Adipocyte (in vitro differentiated cells): ENCODE measurements at regions not wholly inside any gene's neighbourhood (a gene's known extent, or its start where the extent isn't known, plus 50 kb on each side); places are given as distances from the start of the nearest gene placed in this dataset.

Experiments used
- DNase-seq: peaks from one replicate; pipeline ENCODE4 v3.0.0-alpha.2; 2015; ENCODE audit warnings: low read depth
- H3K27me3 ChIP-seq: replicated peaks from 2 replicates; pipeline ENCODE4 v1.7.0; 2013; ENCODE audit warnings: mild to moderate bottlenecking, low read length, moderate library complexity; ENCODE audit not compliant: control insufficient read depth, insufficient read depth
- H3K36me3 ChIP-seq: 2 replicates; pipeline ENCODE4 v1.7.0; 2013; ENCODE audit warnings: low read length, mild to moderate bottlenecking, moderate library complexity; ENCODE audit not compliant: control insufficient read depth, insufficient read depth, severe bottlenecking
- H3K4me1 ChIP-seq: 2 replicates; pipeline ENCODE4 v1.7.0; 2013; ENCODE audit warnings: mild to moderate bottlenecking, low read length, moderate library complexity; ENCODE audit not compliant: control insufficient read depth, insufficient read depth
- H3K4me3 ChIP-seq: 2 replicates; pipeline ENCODE4 v1.7.0; 2013; ENCODE audit warnings: mild to moderate bottlenecking, low read length, moderate library complexity
- H3K9ac ChIP-seq: 2 replicates; pipeline ENCODE4 v1.7.0; 2013; ENCODE audit warnings: mild to moderate bottlenecking, low read length, moderate library complexity
- H3K9me3 ChIP-seq: 2 replicates; pipeline ENCODE4 v1.7.0; 2013; ENCODE audit warnings: mild to moderate bottlenecking, low read length, moderate library complexity; ENCODE audit not compliant: control insufficient read depth

- no peak for DNase-seq
- H3K27me3 ChIP-seq: no peaks in the 10 kb centered on the region
- H3K36me3 ChIP-seq: no peaks in the 10 kb centered on the region
- no peak overlapping the region for H3K4me3 ChIP-seq
- no peaks in the 10 kb centered on the region for H3K4me1 ChIP-seq
- no peaks in the 10 kb centered on the region for H3K9me3 ChIP-seq
- H3K9ac ChIP-seq: no peak overlapping the region
Observed at GRCh38 chr3:162769564-162769963, 1273.0 kb downstream of the OTOL1 start.

GRCh38 chr3:162770551-162770950 is 1273.9 kb downstream of the OTOL1 start:
- no peak overlapping the region for H3K9ac ChIP-seq
- no peak overlapping the region for H3K4me3 ChIP-seq
- DNase-seq: no peak
- no peaks in the 10 kb centered on the region for H3K9me3 ChIP-seq
- no peaks in the 10 kb centered on the region for H3K4me1 ChIP-seq
- no peaks in the 10 kb centered on the region for H3K36me3 ChIP-seq
- H3K27me3 ChIP-seq: no peaks in the 10 kb centered on the region

- Histone ChIP-seq H3K9me3 (no peaks in the 10 kb centered on the region), H3K9ac (no peak overlapping the region), H3K36me3 (no peaks in the 10 kb centered on the region), H3K4me1 (no peaks in the 10 kb centered on the region), H3K4me3 (no peak overlapping the region), H3K27me3 (no peaks in the 10 kb centered on the region)
- DNase-seq: no peak
Observed at GRCh38 chr3:162774613-162775100, 1278.0 kb downstream of the OTOL1 start.

GRCh38 chr3:162776148-162776547 is 1279.5 kb downstream of the OTOL1 start:
- no peaks in the 10 kb centered on the region for H3K4me1 ChIP-seq
- no peak overlapping the region for H3K4me3 ChIP-seq
- no peak overlapping the region for H3K9ac ChIP-seq
- DNase-seq: no peak
- H3K36me3 ChIP-seq: no peaks in the 10 kb centered on the region
- H3K9me3 ChIP-seq: no peaks in the 10 kb centered on the region
- H3K27me3 ChIP-seq: no peaks in the 10 kb centered on the region

GRCh38 chr3:162777118-162777517 is 1280.5 kb downstream of the OTOL1 start:
- no peaks in the 10 kb centered on the region for H3K9me3 ChIP-seq
- no peaks in the 10 kb centered on the region for H3K4me1 ChIP-seq
- no peaks in the 10 kb centered on the region for H3K36me3 ChIP-seq
- no peak overlapping the region for H3K9ac ChIP-seq
- no peak overlapping the region for H3K4me3 ChIP-seq
- no peak for DNase-seq
- H3K27me3 ChIP-seq: no peaks in the 10 kb centered on the region

GRCh38 chr3:162780313-162780712 is 1283.7 kb downstream of the OTOL1 start:
- DNase-seq: no peak
- H3K27me3 ChIP-seq: no peaks in the 10 kb centered on the region
- no peaks in the 10 kb centered on the region for H3K4me1 ChIP-seq
- no peak overlapping the region for H3K9ac ChIP-seq
- H3K36me3 ChIP-seq: no peaks in the 10 kb centered on the region
- no peaks in the 10 kb centered on the region for H3K9me3 ChIP-seq
- no peak overlapping the region for H3K4me3 ChIP-seq

- H3K4me3 ChIP-seq: no peak overlapping the region
- DNase-seq: peak; percentile 22
- H3K9me3 ChIP-seq: no peaks in the 10 kb centered on the region
- H3K27me3 ChIP-seq: no peaks in the 10 kb centered on the region
- no peak overlapping the region for H3K9ac ChIP-seq
- H3K4me1 ChIP-seq: no peaks in the 10 kb centered on the region
- H3K36me3 ChIP-seq: no peaks in the 10 kb centered on the region
Observed at GRCh38 chr3:162799910-162800309, 1303.3 kb downstream of the OTOL1 start.

GRCh38 chr3:162802228-162802965 is 1305.8 kb downstream of the OTOL1 start:
- Histone ChIP-seq H3K9me3 (no peaks in the 10 kb centered on the region), H3K36me3 (no peaks in the 10 kb centered on the region), H3K9ac (no peak overlapping the region), H3K27me3 (no peaks in the 10 kb centered on the region), H3K4me3 (no peak overlapping the region), H3K4me1 (no peaks in the 10 kb centered on the region)
- no peak for DNase-seq

GRCh38 chr3:162810776-162811175 is 1314.2 kb downstream of the OTOL1 start:
- Histone ChIP-seq H3K9me3 (no peaks in the 10 kb centered on the region), H3K4me1 (no peaks in the 10 kb centered on the region), H3K36me3 (no peaks in the 10 kb centered on the region), H3K4me3 (no peak overlapping the region), H3K27me3 (no peaks in the 10 kb centered on the region), H3K9ac (no peak overlapping the region)
- DNase-seq: no peak

GRCh38 chr3:162842549-162843216 is 1346.1 kb downstream of the OTOL1 start:
- H3K4me3 ChIP-seq: no peak overlapping the region

GRCh38 chr3:162845918-162846317 is 1349.3 kb downstream of the OTOL1 start:
- DNase-seq: no peak

More at GRCh38 chr3:162842549-162843216, 1346.1 kb downstream of the OTOL1 start:
- Histone ChIP-seq H3K9ac (no peak overlapping the region), H3K27me3 (no peaks in the 10 kb centered on the region), H3K4me1 (no peaks in the 10 kb centered on the region), H3K36me3 (no peaks in the 10 kb centered on the region), H3K9me3 (no peaks in the 10 kb centered on the region)
- no peak for DNase-seq

More at GRCh38 chr3:162845918-162846317, 1349.3 kb downstream of the OTOL1 start:
- Histone ChIP-seq H3K4me3 (no peak overlapping the region), H3K36me3 (no peaks in the 10 kb centered on the region), H3K9me3 (no peaks in the 10 kb centered on the region), H3K4me1 (no peaks in the 10 kb centered on the region), H3K27me3 (no peaks in the 10 kb centered on the region), H3K9ac (no peak overlapping the region)
